Adipocyte (in vitro differentiated cells): ENCODE measurements at regions not wholly inside any gene's neighbourhood (a gene's known extent, or its start where the extent isn't known, plus 50 kb on each side); places are given as distances from the start of the nearest gene placed in this dataset.

Experiments
- DNase-seq: peaks from one replicate; pipeline ENCODE4 v3.0.0-alpha.2; 2015; ENCODE audit warnings: low read depth
- H3K27me3 ChIP-seq: replicated peaks from 2 replicates; pipeline ENCODE4 v1.7.0; 2013; ENCODE audit warnings: mild to moderate bottlenecking, low read length, moderate library complexity; ENCODE audit not compliant: control insufficient read depth, insufficient read depth
- H3K36me3 ChIP-seq: 2 replicates; pipeline ENCODE4 v1.7.0; 2013; ENCODE audit warnings: low read length, mild to moderate bottlenecking, moderate library complexity; ENCODE audit not compliant: control insufficient read depth, insufficient read depth, severe bottlenecking
- H3K4me1 ChIP-seq: 2 replicates; pipeline ENCODE4 v1.7.0; 2013; ENCODE audit warnings: mild to moderate bottlenecking, low read length, moderate library complexity; ENCODE audit not compliant: control insufficient read depth, insufficient read depth
- H3K4me3 ChIP-seq: 2 replicates; pipeline ENCODE4 v1.7.0; 2013; ENCODE audit warnings: mild to moderate bottlenecking, low read length, moderate library complexity
- H3K9ac ChIP-seq: 2 replicates; pipeline ENCODE4 v1.7.0; 2013; ENCODE audit warnings: mild to moderate bottlenecking, low read length, moderate library complexity
- H3K9me3 ChIP-seq: 2 replicates; pipeline ENCODE4 v1.7.0; 2013; ENCODE audit warnings: mild to moderate bottlenecking, low read length, moderate library complexity; ENCODE audit not compliant: control insufficient read depth

DNA sequence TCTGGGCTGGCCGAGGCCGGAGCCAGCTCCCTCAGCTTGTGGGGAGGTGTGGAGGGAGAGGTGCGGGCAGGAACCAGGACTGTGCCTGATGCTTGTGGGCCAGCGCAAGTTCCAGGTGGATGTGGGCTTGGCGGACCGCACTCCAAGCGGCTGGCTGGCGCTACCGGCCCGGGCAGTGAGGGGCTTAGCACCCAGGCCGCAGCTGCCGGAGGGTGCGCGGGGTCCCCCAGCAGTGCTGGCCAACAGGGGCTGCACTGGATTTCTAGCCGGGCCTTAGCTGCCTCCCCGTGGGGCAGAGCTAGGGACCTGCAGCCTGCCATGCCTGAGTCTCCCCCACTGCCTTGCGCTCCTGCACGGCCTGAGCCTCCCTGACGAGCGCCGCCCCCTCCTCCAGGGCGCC, 242.8 kb downstream of the CCSER2 start:
- peaks cover 15% of the 10 kb centered on the region for H3K27me3 ChIP-seq
- H3K4me3 ChIP-seq, result no peak overlapping the region
- no peak for DNase-seq
- H3K36me3 ChIP-seq, result no peaks in the 10 kb centered on the region
- no peak overlapping the region for H3K9ac ChIP-seq
- no peaks in the 10 kb centered on the region for H3K9me3 ChIP-seq
- H3K4me1 ChIP-seq, result no peaks in the 10 kb centered on the region

DNA sequence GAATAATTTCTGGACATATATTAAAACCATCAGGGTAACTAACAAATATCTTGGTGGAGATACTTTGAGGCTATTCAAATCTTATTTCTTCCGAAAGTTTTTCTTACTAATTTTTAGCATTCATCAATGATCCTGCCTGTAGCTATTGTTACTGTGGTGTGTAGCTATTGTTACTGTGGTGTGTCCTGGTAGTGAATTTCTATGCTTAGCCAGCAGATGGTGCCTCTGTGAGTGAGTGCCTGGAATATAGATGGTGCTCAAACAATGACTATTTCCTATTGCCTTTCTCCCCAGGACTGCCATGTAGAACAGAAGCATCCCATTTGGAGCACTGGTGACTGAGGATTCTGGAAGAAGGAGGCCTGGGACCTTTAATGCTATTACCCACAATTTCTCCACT, 245.7 kb downstream of the CCSER2 start:
- no peak overlapping the region for H3K9ac ChIP-seq
- H3K4me1 ChIP-seq, result no peaks in the 10 kb centered on the region
- H3K9me3 ChIP-seq, result peaks cover 8% of the 10 kb centered on the region
- no peak for DNase-seq
- H3K36me3 ChIP-seq, result no peaks in the 10 kb centered on the region
- peaks cover 3% of the 10 kb centered on the region for H3K27me3 ChIP-seq
- no peak overlapping the region for H3K4me3 ChIP-seq

DNA sequence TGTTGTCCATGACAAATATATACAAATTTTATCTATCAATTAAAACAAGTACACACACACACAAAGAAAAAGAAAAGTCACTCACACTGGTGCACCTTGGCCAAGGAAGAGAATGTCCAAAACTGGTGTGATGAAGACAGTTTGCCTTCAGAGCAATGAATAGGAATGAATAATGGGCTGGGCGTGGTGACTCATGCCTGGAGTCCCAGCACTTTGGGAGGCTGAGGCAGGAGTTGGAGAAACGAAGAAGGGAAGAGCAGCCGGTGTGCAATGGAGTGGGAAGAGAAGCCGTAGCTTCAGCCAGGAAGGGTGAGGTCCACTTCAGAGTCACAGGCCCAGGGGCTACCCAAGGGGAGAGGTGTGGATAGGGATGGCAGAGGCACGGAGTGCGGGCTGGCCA, 253.6 kb downstream of the CCSER2 start:
- Histone ChIP-seq H3K4me1 (no peaks in the 10 kb centered on the region), H3K9ac (no peak overlapping the region)
- no peak for DNase-seq

DNA sequence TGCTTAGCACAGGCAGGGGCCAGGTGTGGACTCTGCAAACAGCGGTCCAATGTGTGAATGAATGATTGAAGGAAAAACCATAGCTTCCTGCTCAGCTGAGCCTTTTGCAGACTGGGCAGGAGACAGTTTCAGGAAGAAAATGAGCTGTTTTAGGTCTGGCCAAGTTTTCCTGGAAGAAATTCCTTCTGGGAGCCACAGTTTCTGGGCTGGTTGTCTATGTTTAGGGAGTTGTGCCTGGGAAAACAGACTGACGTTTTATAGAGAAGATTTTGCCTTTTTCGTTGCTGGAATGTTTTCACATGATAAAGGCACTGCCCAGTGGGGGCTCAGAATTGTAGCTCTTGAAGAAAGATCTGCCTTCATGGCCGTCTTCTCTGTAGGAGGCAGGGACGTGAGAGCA, 255.1 kb downstream of the CCSER2 start:
- DNase-seq, result no peak
- Histone ChIP-seq H3K4me1 (no peaks in the 10 kb centered on the region), H3K4me3 (no peak overlapping the region), H3K9ac (no peak overlapping the region), H3K9me3 (no peaks in the 10 kb centered on the region), H3K36me3 (no peaks in the 10 kb centered on the region), H3K27me3 (peaks cover 4% of the 10 kb centered on the region)

More for the DNA sequence above, 253.6 kb downstream of the CCSER2 start:
- Histone ChIP-seq H3K4me3 (no peak overlapping the region), H3K27me3 (peaks cover 4% of the 10 kb centered on the region), H3K9me3 (peaks cover under 1% of the 10 kb centered on the region), H3K36me3 (no peaks in the 10 kb centered on the region)

DNA sequence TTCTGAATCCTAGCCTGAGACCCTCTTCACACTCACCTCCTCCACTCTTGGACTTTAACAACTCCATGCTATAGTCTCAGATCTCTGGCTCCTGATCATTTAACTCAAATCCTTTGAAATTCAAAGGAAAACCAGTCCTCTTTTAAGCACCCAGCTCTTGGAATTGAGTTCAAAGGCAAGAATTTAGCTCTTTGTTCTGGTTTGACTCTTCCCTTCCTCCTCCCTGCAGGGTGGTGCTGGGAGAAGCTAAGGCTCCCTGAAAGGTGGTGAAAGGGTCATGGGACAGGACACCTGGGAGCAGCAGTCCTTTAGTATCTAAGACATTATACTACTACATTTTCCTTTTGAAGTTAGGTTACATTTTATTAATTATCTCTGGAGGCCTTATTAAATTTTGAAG, 259.4 kb downstream of the CCSER2 start:
- no peak for DNase-seq
- Histone ChIP-seq H3K4me1 (no peaks in the 10 kb centered on the region), H3K9ac (no peak overlapping the region)

DNA sequence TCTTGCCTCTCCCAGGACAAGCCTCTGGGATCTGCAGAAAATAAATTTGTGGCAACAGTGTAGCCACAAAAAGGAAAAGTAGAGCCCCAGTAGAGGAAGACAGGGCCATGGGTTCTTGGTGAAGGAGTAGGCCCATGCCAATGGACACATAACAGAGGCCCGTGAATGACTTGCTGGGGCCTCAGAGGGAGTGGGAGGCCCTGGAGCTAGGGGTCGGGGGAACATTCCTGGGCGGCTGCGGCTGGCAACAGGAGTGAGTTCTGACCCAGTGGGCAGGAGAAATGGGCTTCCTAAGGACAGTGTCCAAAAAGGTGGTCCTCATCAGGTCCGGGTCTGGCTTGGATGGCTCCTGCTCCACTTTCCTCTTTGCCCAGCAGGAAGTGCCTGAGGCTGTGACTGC, 260.0 kb downstream of the CCSER2 start:
- H3K27me3 ChIP-seq, result peaks cover 4% of the 10 kb centered on the region
- H3K4me3 ChIP-seq, result no peak overlapping the region
- H3K4me1 ChIP-seq, result no peaks in the 10 kb centered on the region
- H3K9me3 ChIP-seq, result no peaks in the 10 kb centered on the region
- no peak for DNase-seq
- H3K9ac ChIP-seq, result no peak overlapping the region
- H3K36me3 ChIP-seq, result no peaks in the 10 kb centered on the region

More for the DNA sequence above, 259.4 kb downstream of the CCSER2 start:
- no peak overlapping the region for H3K4me3 ChIP-seq
- peaks cover 4% of the 10 kb centered on the region for H3K27me3 ChIP-seq
- no peaks in the 10 kb centered on the region for H3K9me3 ChIP-seq
- H3K36me3 ChIP-seq, result no peaks in the 10 kb centered on the region

DNA sequence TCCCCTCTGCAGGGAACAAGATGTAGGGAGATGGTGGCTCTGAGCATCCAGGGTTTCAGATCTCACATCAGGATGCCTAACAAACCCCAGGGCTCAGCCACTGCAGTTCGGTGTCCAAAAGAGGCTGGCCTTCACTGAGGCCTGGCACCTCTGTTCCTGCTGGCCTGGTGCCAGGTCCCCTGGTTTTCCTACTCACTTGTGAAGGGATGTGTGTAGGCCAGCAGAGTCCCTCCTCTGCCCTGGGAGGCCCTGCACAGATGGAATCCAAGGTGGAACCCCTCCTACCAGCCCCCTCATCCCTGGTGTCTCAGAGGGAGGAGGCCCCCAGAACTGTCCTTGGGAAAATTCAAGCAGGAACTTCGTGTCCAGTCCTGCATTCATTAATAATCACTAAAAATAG, 260.6 kb downstream of the CCSER2 start:
- H3K27me3 ChIP-seq, result peaks cover 4% of the 10 kb centered on the region
- no peaks in the 10 kb centered on the region for H3K4me1 ChIP-seq
- H3K9ac ChIP-seq, result no peak overlapping the region
- no peaks in the 10 kb centered on the region for H3K36me3 ChIP-seq
- H3K4me3 ChIP-seq, result no peak overlapping the region
- no peaks in the 10 kb centered on the region for H3K9me3 ChIP-seq
- no peak for DNase-seq

DNA sequence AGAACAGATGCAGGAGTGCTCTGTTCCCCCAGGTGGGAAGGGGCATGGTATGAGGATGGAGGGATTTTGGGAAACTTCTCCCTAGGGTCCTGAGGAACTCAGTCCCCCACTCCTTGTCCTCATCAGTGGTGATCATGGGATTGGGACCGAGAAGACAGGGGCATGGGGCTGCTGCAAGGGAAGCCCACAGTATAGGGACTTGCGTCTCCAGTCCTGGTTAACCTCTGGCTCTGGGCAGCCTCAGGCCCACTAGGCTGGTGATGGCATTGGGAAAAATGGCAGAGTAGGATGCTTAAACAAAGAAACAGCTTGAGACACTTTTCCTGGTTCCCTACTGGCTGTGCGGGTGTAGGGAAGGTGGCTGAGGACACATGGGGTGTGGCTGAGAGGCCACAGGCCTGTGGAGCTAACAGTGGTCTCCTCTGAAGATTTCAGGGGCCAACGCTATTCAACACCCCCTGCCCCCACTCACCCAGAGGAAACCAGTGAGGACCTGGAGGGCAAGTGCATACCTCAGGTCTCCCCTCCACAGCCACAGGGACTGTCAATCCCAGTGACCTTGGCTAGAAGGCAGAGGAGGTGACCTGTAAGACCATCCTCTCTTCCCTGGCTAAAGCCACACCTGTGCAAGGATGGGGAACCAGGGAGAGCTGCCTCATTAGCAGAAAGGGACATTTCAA, 261.3 kb downstream of the CCSER2 start:
- Histone ChIP-seq H3K4me1 (no peaks in the 10 kb centered on the region), H3K4me3 (no peak overlapping the region), H3K9me3 (no peaks in the 10 kb centered on the region), H3K36me3 (no peaks in the 10 kb centered on the region), H3K27me3 (peaks cover 7% of the 10 kb centered on the region), H3K9ac (no peak overlapping the region)
- no peak for DNase-seq

DNA sequence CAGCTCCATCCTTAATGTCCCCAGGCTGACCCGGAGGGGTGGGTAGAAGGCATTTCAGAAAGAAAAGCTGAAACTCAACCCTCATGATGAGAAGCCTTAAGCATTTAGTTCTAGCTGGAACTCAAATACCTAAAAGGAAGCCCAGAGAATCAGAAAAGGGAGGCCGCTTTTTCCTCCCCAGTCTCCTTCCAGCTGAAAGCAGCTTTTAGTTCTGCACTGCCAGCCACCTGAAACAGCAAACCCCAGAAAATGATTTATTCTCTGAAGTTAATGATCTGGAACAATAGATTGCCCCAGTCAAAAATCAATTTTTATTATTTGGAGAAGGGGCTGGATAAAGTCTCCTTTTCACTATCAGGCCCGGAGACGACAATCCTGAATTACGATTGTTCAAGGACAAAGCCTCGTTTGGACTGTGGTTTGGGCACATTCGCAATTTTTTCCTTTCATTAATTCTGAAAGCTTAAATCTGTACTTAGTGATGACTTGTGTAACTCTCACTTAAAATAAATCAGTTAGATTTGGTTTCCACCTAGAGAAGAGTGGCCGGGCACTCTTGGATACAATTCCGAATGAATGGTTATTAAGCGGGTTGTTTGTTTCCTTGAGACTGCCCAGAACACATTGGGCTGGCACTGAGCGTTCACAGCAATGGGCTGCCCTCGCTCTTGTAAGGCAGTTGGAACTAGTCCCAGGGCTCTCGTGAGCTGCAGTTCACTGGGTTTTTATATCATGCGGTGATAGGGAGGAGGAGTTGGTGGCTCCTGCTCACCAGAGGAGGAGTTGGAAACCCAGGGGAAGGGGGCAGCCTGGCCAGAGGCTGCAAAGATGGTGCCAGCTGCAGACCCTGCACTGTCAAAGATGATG, 262.2 kb downstream of the CCSER2 start:
- peaks cover 4% of the 10 kb centered on the region for H3K27me3 ChIP-seq
- H3K4me1 ChIP-seq, result no peaks in the 10 kb centered on the region
- DNase-seq, result no peak
- no peak overlapping the region for H3K4me3 ChIP-seq
- H3K9me3 ChIP-seq, result no peaks in the 10 kb centered on the region
- no peak overlapping the region for H3K9ac ChIP-seq
- H3K36me3 ChIP-seq, result no peaks in the 10 kb centered on the region

DNA sequence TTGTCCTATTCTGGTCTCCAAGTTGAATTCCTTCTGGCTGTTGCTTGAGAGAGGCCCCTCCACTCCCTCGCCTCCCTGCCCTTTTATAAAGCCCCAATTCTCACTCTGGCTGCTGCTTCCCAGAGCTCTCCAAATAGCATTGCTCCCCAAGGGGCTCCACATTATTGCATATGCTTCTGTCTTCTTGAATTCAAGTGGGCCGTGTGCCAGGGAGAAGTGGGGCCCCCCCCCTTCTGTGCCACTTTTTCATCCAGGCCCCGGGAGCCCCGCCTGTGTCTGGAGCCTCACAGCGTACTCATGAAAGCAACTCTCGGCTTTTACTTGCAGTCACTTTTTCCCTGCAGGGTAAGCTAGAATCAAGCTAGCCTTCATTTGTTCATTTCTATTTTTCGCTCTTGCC, 265.1 kb downstream of the CCSER2 start:
- no peaks in the 10 kb centered on the region for H3K4me1 ChIP-seq
- H3K9me3 ChIP-seq, result peaks cover 12% of the 10 kb centered on the region
- peaks cover 4% of the 10 kb centered on the region for H3K27me3 ChIP-seq
- DNase-seq, result no peak
- H3K9ac ChIP-seq, result no peak overlapping the region
- H3K4me3 ChIP-seq, result no peak overlapping the region
- no peaks in the 10 kb centered on the region for H3K36me3 ChIP-seq

DNA sequence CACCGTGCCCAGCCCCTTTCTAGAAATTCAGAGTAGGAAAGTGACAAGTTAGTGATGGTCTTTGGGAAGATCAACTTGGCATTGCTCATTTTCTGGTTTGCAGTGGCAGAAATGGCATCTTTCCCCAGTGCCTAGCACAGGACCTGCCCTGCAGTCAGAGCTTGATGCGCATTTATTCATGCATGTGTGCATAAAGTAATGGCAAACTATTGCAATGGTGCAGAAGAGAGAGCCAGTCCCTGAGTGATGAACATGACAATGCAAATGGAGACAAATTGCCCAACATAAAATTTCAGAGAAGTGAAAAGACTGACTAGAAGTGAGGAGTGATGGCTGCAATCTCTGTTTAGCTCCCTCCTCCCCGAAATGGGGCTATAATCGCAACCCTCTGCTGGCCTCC, 268.2 kb downstream of the CCSER2 start:
- DNase-seq, result no peak
- Histone ChIP-seq H3K9ac (no peak overlapping the region), H3K27me3 (peaks cover 4% of the 10 kb centered on the region), H3K36me3 (no peaks in the 10 kb centered on the region), H3K4me1 (no peaks in the 10 kb centered on the region), H3K9me3 (peaks cover 12% of the 10 kb centered on the region), H3K4me3 (no peak overlapping the region)
